ENCODE measurements at regions not wholly inside any gene's neighbourhood (a gene's known extent, or its start where the extent isn't known, plus 50 kb on each side); places are given as distances from the start of the nearest gene placed in this dataset.
A peak's percentile ranks its signal among the peaks of the same experiment; 100 is the strongest.

- no peak for TF ChIP-seq CTCF (IDR thresholded peaks at IDR 0.05)
Measured at GRCh38 chr16:64083428-64084129, 1038.3 kb downstream of the CDH11 start.

GRCh38 chr16:64077242-64077641, 1044.6 kb downstream of the CDH11 start:
- TF ChIP-seq CTCF (IDR thresholded peaks at IDR 0.05) = no peak

GRCh38 chr16:64074706-64075105, 1047.2 kb downstream of the CDH11 start:
- no peak for TF ChIP-seq CTCF (IDR thresholded peaks at IDR 0.05)

GRCh38 chr16:64065523-64065922, 1056.3 kb downstream of the CDH11 start:
- no peak for TF ChIP-seq CTCF (IDR thresholded peaks at IDR 0.05)

- no peak for TF ChIP-seq CTCF (IDR thresholded peaks at IDR 0.05)
Measured at GRCh38 chr16:64061621-64062020, 1060.2 kb downstream of the CDH11 start.

- no peak for TF ChIP-seq CTCF (IDR thresholded peaks at IDR 0.05)
Measured at GRCh38 chr16:64060631-64061030, 1061.2 kb downstream of the CDH11 start.

- TF ChIP-seq CTCF (IDR thresholded peaks at IDR 0.05) = no peak
Measured at GRCh38 chr16:64058685-64059084, 1063.2 kb downstream of the CDH11 start.

GRCh38 chr16:64051824-64052223, 1070.0 kb downstream of the CDH11 start:
- TF ChIP-seq CTCF (IDR thresholded peaks at IDR 0.05) = peak; percentile 53
